ENCODE measurements at regions not wholly inside any gene's neighbourhood (a gene's known extent, or its start where the extent isn't known, plus 50 kb on each side); places are given as distances from the start of the nearest gene placed in this dataset.

DNA sequence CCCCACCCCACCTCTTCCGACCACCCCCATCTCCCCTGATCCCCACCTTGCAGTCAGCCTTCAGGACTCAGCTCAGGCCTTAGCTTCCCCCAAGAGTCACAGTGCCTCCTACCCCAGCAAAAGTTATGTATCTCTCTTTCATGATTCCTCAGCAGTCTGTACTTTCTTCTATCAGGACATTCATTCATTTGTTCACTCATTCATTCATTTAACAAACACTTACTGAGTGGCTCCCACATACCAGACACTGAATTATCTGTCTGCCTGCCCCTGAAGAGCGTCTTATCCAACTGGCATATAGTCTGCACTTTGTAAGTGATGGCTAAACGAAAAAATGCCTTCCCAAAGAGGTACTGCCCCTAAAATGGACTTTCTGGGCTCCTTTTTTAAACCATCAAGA is 114.4 kb upstream of the SLC35F3 start:
- H3K4me1 Mint-ChIP-seq (ENCODE audit: unreplicated experiment): no peaks in the 10 kb centered on the region
- H3K4me3 Mint-ChIP-seq: no peak overlapping the region
- TF ChIP-seq CTCF (conservative IDR thresholded peaks at IDR 0.05): no peak
- no peak for DNase-seq (ENCODE audit: extremely low spot score, unreplicated experiment)
- H3K27ac Mint-ChIP-seq: no peak overlapping the region
- H3K36me3 Mint-ChIP-seq: no peaks in the 10 kb centered on the region
- no peaks in the 10 kb centered on the region for H3K9me3 Mint-ChIP-seq
- peaks cover 19% of the 10 kb centered on the region for H3K27me3 Mint-ChIP-seq

GRCh38 chr1:233790662-233791371 is 113.7 kb upstream of the SLC35F3 start:
- H3K36me3 Mint-ChIP-seq: no peaks in the 10 kb centered on the region
- peak; percentile 94 for TF ChIP-seq CTCF (conservative IDR thresholded peaks at IDR 0.05)
- H3K27ac Mint-ChIP-seq: no peak overlapping the region
- no peaks in the 10 kb centered on the region for H3K4me1 Mint-ChIP-seq (ENCODE audit: unreplicated experiment)
- H3K9me3 Mint-ChIP-seq: no peaks in the 10 kb centered on the region
- peaks cover 19% of the 10 kb centered on the region for H3K27me3 Mint-ChIP-seq
- no peak overlapping the region for H3K4me3 Mint-ChIP-seq
- no peak for DNase-seq (ENCODE audit: extremely low spot score, unreplicated experiment)

DNA sequence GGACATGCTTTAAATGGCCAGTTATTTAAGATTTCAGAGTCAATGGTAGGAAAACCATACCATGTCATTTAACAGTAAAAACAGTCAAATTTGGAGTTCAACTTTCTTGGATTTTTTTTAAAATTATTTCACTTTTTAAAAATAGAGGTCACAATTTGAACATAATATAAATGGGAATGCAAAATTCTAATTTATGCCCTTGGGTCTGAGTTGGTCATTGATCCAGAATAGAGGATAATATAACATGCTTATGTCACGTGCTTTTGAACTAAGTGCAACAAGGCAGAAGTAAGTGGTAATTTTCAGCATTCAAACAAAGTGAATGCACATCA is 113.1 kb upstream of the SLC35F3 start:
- no peaks in the 10 kb centered on the region for H3K36me3 Mint-ChIP-seq
- no peaks in the 10 kb centered on the region for H3K9me3 Mint-ChIP-seq
- no peak for DNase-seq (ENCODE audit: extremely low spot score, unreplicated experiment)
- H3K4me1 Mint-ChIP-seq (ENCODE audit: unreplicated experiment): no peaks in the 10 kb centered on the region
- TF ChIP-seq CTCF (conservative IDR thresholded peaks at IDR 0.05): peak; percentile 1
- H3K27me3 Mint-ChIP-seq: peaks cover 19% of the 10 kb centered on the region
- no peak overlapping the region for H3K27ac Mint-ChIP-seq
- no peak overlapping the region for H3K4me3 Mint-ChIP-seq

- Mint-ChIP-seq H3K27me3 (peaks cover 19% of the 10 kb centered on the region), H3K4me1 (ENCODE audit: unreplicated experiment) (no peaks in the 10 kb centered on the region), H3K4me3 (no peak overlapping the region), H3K27ac (no peak overlapping the region), H3K9me3 (no peaks in the 10 kb centered on the region), H3K36me3 (no peaks in the 10 kb centered on the region)
- no peak for DNase-seq (ENCODE audit: extremely low spot score, unreplicated experiment)
- no peak for TF ChIP-seq CTCF (conservative IDR thresholded peaks at IDR 0.05)
Measured at GRCh38 chr1:233791721-233792120, 112.8 kb upstream of the SLC35F3 start.

GRCh38 chr1:233794863-233795262 is 109.6 kb upstream of the SLC35F3 start:
- Mint-ChIP-seq H3K4me3 (no peak overlapping the region), H3K9me3 (peaks cover 4% of the 10 kb centered on the region), H3K27me3 (peaks cover 15% of the 10 kb centered on the region), H3K36me3 (no peaks in the 10 kb centered on the region), H3K4me1 (ENCODE audit: unreplicated experiment) (no peaks in the 10 kb centered on the region), H3K27ac (no peak overlapping the region)
- DNase-seq (ENCODE audit: extremely low spot score, unreplicated experiment): no peak
- no peak for TF ChIP-seq CTCF (conservative IDR thresholded peaks at IDR 0.05)

All from type B pancreatic cell (in vitro differentiated cells).